Ascending aorta (tissue), 2 donors: ENCODE measurements at regions not wholly inside any gene's neighbourhood (a gene's known extent, or its start where the extent isn't known, plus 50 kb on each side); places are given as distances from the start of the nearest gene placed in this dataset.

Experiments used
- DNase-seq, 2 donors: peaks; one replicate each; pipeline ENCODE4 v3.0.0-alpha.2; 2019; ENCODE audit warnings: low spot score in 2 of 2
- H3K27ac ChIP-seq, 2 donors: fragments of 200-600 bp; sonication (generic); one replicate each; pipeline ENCODE4 v1.5.1; 2016 to 2017; ENCODE audit warnings: mild to moderate bottlenecking in 1 of 2
- H3K27me3 ChIP-seq: fragments of 200-600 bp; sonication (generic); one replicate; pipeline ENCODE4 v1.5.1; 2017
- H3K36me3 ChIP-seq, 2 donors: fragments of 200-600 bp; sonication (generic); one replicate each; pipeline ENCODE4 v1.5.1; 2016
- H3K4me1 ChIP-seq, 2 donors: fragments of 200-600 bp; sonication (generic); one replicate each; pipeline ENCODE4 v1.5.1; 2016 to 2017; ENCODE audit warnings: mild to moderate bottlenecking in 1 of 2
- H3K4me3 ChIP-seq, 2 donors: fragments of 200-600 bp; sonication (generic); one replicate each; pipeline ENCODE4 v1.5.1; 2016 to 2017; ENCODE audit warnings: mild to moderate bottlenecking in 1 of 2
- H3K9me3 ChIP-seq, 2 donors: fragments of 200-600 bp; sonication (generic); one replicate each; pipeline ENCODE4 v1.5.1; 2016
- intact Hi-C: fragments of 100-400 bp; cut with DNase I; formaldehyde crosslinking; loops from one replicate; pipeline ENCODE4 v1.15.1; 2023
- TF ChIP-seq, protein P1 (sequence below), 3 experiments: fragments of 200-600 bp in 2 of 3; fragments of 450-650 bp in 1 of 3; sonication (generic) in 2 of 3; IDR thresholded peaks; one replicate each; pipeline ENCODE4 v1.5.1; 2016 to 2019; ENCODE audit warnings: antibody characterized with exemption in 3 of 3, mild to moderate bottlenecking in 1 of 3, moderate library complexity in 1 of 3

- intact Hi-C loops = no loop called here
- no peak overlapping the region for H3K27ac ChIP-seq
- no peaks in the 10 kb centered on the region for H3K4me1 ChIP-seq
- H3K27me3 ChIP-seq = no peaks in the 10 kb centered on the region
- DNase-seq = no peak
- TF ChIP-seq, protein P1, sequence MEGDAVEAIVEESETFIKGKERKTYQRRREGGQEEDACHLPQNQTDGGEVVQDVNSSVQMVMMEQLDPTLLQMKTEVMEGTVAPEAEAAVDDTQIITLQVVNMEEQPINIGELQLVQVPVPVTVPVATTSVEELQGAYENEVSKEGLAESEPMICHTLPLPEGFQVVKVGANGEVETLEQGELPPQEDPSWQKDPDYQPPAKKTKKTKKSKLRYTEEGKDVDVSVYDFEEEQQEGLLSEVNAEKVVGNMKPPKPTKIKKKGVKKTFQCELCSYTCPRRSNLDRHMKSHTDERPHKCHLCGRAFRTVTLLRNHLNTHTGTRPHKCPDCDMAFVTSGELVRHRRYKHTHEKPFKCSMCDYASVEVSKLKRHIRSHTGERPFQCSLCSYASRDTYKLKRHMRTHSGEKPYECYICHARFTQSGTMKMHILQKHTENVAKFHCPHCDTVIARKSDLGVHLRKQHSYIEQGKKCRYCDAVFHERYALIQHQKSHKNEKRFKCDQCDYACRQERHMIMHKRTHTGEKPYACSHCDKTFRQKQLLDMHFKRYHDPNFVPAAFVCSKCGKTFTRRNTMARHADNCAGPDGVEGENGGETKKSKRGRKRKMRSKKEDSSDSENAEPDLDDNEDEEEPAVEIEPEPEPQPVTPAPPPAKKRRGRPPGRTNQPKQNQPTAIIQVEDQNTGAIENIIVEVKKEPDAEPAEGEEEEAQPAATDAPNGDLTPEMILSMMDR (IDR thresholded peaks at IDR 0.05) = peak in 1 of 3 experiments; percentile 6
- no peak overlapping the region for H3K4me3 ChIP-seq
- no peaks in the 10 kb centered on the region for H3K36me3 ChIP-seq
- H3K9me3 ChIP-seq = no peaks in the 10 kb centered on the region
Measured at GRCh38 chr2:120833127-120833675, 97.5 kb downstream of the GLI2 start.

- Histone ChIP-seq H3K4me3 (no peak overlapping the region), H3K27ac (no peak overlapping the region), H3K27me3 (no peaks in the 10 kb centered on the region), H3K4me1 (no peaks in the 10 kb centered on the region), H3K36me3 (no peaks in the 10 kb centered on the region), H3K9me3 (no peaks in the 10 kb centered on the region)
- TF ChIP-seq, protein P1 (IDR thresholded peaks at IDR 0.05) = no peak
- DNase-seq = no peak
- intact Hi-C loops = no loop called here
Measured at GRCh38 chr2:120834206-120834605, 98.5 kb downstream of the GLI2 start.

GRCh38 chr2:120836281-120836680 is 100.6 kb downstream of the GLI2 start:
- intact Hi-C loops = no loop called here
- H3K4me3 ChIP-seq = no peak overlapping the region
- no peak for DNase-seq
- H3K9me3 ChIP-seq = no peaks in the 10 kb centered on the region
- no peaks in the 10 kb centered on the region for H3K4me1 ChIP-seq
- H3K27ac ChIP-seq = no peak overlapping the region
- no peaks in the 10 kb centered on the region for H3K27me3 ChIP-seq
- TF ChIP-seq, protein P1 (IDR thresholded peaks at IDR 0.05) = no peak
- no peaks in the 10 kb centered on the region for H3K36me3 ChIP-seq

DNA sequence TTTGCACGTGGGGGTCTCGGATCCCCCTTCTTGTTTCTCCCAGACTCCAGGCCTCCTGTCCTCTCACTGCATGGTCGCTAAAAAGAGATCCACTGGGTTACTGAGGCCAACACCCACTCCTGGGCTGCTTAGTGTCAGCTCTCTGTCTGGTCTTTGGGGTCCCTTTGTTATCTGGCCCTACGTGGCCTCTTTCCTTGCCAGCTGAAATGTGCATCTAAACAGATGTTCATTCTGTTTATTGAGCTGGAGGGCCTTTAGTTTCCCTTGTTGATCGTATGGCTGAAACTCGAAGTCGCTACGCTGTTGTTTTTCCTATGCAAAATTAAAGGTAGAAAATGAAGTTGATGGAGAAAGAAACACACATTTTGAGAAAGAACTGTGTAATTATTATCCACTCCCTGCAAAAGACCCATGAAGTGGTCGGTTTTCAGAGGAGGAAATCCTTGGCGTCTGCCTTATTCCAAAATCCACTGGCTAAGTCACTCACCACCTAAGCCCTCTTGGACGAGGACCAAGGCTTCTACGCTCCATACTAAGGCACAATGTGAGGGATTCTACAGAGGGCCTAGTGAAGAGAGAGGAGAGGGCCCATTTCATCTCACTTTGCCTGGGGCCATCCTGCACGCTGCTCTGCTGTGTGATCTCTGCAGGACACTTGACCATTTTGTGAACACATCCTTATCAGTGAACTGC is 105.3 kb downstream of the GLI2 start:
- DNase-seq = no peak
- Histone ChIP-seq H3K4me3 (no peak overlapping the region), H3K27me3 (no peaks in the 10 kb centered on the region), H3K4me1 (no peaks in the 10 kb centered on the region), H3K27ac (no peak overlapping the region), H3K9me3 (no peaks in the 10 kb centered on the region), H3K36me3 (no peaks in the 10 kb centered on the region)
- intact Hi-C loops = loop anchor here (10.0 kb wide), 1 partner anchor 224 kb away; no protein-coding TSS in a partner anchor
- TF ChIP-seq, protein P1 (IDR thresholded peaks at IDR 0.05) = no peak

- Histone ChIP-seq H3K4me1 (no peaks in the 10 kb centered on the region), H3K36me3 (no peaks in the 10 kb centered on the region), H3K9me3 (no peaks in the 10 kb centered on the region), H3K27me3 (no peaks in the 10 kb centered on the region), H3K27ac (no peak overlapping the region), H3K4me3 (no peak overlapping the region)
- TF ChIP-seq, protein P1 (IDR thresholded peaks at IDR 0.05) = no peak
- no peak for DNase-seq
- intact Hi-C loops = loop anchor here (10.0 kb wide), 1 partner anchor 222 kb away; no protein-coding TSS in a partner anchor
Measured at GRCh38 chr2:120842456-120843439, 107.1 kb downstream of the GLI2 start.
